Stimulated activated naive CD4-positive, alpha-beta T cell (primary cell): ENCODE measurements at regions not wholly inside any gene's neighbourhood (a gene's known extent, or its start where the extent isn't known, plus 50 kb on each side); places are given as distances from the start of the nearest gene placed in this dataset.

Experiments
- DNase-seq, 6 experiments: peaks; one replicate each; lab custom pipeline; 2025; lab: John Stamatoyannopoulos, UW

DNA sequence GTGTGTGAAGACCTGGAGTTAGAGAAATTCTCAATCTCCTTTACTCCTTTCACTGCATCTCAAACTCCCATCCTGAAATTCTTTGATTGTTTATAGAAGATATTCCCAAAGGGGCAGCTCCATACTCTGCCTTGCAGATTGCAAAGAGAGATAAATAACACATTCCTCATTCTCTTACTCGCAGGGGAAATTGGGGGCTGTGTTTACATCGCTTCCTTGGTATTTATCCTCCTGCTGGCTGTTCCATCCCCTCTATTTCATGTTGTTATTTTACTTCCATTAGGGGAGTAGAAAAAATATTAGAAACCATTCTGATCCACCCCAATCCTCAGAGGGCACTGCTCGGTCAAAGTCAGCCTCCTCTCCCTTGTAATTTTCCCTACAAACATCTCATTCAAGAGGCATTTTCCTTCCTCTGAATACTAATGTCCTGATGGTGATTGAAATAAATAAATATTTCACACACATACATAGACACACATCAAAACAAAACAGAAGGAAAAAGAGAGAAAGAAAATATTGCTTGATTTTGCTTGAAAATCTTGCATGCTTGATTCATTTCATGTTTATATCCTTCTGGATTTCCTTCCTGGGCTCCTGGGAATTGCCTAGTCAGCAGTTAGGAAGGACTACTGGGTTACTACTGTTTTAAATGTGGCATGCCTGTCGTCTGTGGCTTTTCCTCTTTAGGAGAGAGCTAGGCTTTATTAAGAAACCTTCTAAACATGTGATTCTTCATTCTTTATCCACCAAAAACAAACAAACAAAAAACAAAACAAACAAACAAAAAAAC, 420.1 kb upstream of the PAPPA start:
- DNase-seq = no peak

DNA sequence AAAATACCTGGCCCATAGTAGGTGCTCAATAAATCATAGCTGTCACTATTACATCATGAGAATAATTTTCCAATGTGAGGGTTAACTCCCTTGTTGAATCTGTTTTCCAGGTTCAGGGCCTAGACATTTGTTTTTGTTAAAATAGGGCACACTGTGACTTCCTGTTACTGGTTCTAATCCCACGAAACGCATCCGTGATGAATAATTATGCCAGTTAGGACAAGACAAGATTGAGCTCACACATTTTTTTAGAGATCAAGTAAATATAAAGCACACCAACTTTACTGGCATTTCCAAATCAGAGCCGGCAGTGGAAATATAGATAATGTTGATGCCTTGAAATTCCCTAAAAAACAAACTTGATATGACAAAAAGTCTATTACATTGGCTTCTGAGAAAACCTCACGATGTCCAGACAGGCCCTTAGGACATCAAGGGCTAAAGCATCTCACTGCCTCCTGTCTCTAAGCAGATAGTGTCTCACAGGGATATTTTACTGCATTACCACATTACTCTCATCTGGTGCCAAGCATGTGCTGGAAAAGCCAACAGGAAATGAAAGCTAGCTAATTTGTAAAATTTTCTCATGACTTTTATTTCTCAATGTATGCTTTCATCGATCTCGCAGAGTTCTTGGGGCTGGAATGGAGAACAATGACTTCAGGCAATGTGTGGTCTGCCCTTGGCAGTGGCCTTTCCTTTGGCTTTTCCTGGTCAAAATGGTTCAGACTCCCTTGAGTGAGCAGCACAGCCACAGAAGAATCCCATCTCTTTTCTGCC, 414.3 kb upstream of the PAPPA start:
- DNase-seq = no peak

DNA sequence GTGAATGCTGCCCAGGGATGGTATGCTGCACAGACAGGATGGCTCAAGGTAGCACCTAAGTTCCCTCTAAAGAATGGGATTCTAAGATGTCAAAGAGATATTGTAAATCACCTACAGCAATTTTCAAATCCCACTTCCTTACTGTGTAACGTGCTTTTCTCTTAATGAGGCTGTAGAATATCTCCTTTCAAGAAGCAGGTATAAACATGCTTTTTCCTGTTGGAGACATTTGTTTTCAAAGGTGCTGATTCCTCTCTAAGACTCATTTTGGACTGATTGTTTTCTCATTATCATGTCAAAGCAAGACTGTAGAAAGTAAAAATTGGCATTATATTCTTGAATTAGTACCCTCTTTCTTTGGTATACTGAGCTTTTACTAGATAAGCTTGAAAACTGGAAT, 412.6 kb upstream of the PAPPA start:
- no peak for DNase-seq

DNA sequence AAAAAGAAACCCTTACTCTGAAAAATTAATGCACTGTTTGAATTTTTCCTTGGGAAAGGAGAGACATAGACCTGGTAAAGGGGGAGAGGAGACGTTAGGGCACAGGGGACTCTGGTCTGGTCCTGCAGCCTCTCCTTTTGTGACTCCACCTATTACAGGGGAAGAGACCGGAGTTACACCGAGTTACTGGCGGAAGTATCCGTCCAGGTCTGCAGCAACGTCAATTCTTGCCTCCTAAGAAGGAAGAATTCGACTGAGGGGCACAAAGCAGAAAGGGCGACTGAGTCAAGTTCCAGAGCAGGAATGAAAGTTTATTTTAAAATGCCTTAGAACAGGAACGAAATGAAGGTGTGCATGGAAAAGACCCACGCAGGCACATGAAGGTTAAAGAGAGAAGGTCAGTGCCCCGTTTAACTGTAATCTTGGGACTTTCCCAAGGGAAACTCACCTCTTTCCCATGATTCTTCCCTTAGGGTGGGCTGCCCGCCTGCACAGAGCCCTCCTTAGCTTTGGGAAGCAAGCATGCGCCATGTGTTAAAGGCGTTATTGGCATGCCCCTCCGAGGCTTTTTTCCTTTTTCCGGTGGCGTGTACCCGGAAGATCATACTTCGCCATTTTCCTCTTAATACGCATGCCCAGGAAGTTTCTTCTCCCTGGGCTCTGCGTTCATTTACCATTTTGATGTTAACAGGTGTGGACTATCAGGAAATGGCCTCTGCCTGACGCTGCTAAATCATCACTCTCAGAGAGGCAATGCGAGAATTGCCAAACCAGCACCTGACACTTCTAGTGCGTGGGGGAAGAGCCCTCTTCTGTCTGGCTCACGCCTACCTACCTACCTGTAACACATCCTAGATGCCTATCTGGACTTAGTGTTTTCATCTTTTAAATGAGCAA, 409.6 kb upstream of the PAPPA start:
- no peak for DNase-seq

DNA sequence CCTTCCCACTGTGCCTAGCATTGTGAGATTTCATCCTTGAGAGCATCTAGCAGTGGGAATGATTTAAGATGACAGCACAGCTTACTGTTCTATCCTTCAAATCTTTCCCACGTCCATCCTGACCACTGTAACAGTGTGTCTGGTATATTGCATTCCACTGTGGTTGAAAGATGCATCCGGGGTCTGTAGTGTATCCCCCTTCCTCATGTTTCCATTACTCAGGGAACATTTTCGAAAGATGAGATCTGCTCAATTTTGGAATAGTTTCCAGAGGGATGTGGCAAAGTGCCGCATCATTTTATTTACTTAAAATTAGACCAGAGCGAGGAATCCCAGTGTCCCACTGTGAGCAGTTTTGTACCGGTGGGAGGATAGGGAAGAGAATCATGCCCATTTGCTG, 407.1 kb upstream of the PAPPA start:
- no peak for DNase-seq

DNA sequence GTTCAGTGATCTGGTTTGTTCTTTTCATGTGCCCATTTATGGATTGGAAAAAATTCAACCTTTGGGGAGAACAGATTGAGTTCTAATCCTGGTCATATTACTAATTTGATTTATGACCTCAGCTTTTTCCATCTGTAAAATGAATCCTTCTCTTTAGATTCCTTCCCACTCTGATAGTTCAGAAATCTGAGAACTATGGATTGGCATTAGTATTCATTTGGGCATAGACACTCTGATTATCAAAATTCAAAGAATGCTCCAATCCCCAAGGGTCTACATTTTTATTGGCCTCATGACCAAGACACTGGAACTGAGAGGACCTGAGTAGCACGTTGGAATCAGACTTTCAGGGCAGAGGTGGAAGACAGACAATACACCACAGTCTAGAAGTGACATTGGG, 405.9 kb upstream of the PAPPA start:
- DNase-seq = no peak

DNA sequence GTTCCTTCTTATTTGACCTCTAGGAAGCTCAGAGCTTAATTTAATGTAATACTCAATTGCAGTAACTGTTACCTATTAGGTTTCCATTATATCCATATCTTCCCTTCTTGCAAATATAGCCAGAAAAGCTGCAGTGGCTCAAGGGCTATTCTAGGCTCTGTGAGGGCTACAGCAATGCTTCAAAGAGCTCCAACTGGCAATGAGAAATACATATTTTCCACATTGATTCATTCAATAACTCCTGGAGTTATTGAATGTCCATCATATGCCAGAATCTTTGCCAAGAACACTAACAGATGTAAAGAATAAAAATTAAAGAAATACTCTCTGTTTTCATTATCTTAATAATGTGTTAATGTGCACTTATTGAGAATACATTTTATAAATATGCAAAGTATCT, 396.9 kb upstream of the PAPPA start:
- no peak for DNase-seq

DNA sequence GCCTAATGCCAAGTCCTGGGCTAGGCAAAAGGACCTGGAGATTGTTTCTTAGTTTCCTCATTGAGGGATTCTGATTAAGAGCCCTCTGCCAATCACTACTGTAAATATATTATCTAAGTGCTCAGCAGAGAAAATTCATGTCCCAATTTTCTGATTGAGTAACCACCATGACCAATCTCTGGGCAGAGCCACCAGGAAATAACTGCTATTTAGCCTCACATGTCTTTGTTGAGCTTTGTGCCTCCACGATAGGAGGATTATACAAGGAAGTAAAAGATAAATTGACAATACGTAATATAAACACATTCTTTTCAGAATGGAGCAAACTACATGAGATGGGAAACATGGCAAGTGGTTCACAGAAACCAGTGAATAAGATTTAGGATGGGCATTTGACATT, 396.1 kb upstream of the PAPPA start:
- no peak for DNase-seq

DNA sequence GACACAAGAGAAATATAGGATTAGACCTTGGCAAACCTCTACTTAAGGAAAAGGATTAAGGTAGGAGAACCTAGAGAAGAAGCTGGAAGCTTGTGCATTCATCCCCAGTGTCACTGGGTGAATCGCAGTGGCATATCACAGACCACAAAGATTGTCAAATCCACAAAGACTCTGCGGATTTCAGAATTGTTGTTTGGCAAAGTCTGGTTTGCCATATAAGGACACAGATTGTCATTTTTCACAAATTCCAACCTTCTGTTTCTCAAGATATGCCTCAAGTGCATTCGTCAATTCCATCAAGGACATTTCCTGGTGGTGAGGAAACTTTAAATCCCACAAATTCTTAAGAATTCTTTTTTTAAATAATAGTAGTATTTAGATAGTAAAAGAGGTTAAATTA, 395.1 kb upstream of the PAPPA start:
- no peak for DNase-seq

DNA sequence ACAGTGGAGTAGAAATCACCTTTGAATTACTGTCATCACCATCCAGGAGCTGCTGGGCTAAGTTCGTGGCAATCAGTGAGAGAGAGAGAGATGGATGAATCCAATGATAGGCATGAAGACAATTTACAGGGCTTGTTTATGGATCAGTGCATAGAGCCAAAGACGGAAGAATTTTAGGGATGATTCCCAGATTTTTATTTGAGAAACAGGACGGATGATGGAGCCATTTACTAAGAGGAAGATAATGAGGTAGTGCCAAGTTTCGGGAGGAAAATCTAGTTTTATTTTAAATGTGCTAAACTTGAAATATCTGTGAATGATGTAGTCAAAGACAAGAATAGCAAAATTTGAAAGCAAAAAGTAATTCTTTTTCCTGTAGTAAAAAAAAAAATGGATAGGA, 394.2 kb upstream of the PAPPA start:
- DNase-seq = no peak

DNA sequence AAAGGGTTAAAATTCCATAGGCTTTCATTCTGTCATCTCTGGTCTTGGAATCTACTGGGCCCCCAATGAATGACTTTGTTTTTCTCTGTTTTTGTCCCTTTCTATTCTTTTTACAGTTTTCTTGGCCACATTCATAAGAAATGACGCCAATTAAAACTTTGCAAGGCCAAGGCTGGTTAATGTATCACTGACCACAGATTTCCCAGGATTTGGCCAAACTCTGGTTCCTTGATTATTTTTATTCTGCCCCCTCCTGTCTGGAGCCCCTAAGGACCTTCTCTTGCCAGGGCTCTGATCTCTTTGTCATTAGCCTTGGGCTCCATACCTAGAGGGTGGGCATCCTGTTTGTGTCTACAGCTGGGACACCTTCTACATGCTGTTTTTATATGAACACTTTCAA, 388.9 kb upstream of the PAPPA start:
- DNase-seq = no peak

DNA sequence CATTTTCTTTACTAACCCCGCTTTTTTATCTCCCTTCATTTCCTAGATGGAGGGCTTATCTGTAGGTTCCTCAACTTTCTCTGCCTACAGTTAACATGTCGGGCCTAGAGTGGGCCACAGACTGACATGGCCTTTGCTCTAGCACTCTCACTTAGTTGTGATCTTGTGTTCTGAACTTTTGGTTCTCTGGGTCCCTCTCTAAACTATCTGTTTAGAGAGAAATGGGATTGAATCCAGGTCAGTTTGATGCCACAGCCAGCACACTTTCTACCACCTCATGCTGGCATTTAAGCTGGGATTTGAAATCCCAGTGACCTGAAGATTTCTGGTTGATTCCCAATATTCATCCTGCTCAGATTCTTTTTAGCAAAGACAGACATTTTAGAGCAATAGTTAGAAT, 388.5 kb upstream of the PAPPA start:
- no peak for DNase-seq

DNA sequence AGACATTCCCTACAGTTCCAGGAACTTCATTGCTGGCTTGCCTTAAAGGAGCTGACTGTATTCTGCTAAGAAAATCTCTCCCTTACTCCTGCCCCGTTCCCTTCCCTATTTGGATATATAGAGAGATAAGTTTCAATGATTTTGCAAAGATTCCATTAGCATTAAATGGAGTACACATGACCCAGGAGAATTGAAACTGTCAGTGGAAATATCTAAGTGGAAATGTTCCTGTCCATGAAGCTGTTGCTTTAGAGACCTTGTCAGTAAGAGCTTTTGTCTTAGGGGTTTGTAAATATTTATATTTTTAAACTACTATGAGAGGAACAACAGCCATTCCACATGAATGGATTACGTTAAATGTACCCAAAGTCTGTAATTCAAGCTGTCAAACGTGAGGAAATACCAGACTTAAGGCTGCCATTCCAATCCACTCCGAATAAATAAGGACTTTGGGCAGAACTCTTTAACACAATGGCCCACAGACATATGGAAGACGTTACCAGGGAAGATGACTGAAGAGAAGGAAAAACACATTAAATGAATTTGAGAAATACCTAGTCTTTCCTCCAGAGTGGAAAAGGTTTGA, 387.1 kb upstream of the PAPPA start:
- DNase-seq = no peak

DNA sequence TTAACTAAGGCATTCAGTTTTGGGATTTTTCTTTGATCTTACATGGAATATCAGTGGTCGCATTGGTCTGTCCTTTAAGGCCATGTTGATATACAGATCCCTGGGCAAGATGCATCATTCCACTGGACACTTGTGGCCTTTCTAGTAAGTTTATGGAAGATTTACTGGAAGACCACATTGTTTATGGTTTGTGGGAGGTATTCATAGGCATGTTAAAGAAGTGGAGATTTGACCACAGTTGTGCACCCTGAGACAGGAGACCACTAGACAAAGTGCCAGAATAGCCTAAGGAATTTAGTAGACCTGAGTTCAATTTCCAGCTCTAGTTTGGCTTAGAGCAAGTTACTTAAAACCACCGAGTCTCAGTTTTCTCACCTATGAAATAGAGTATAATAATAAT, 383.1 kb upstream of the PAPPA start:
- no peak for DNase-seq

DNA sequence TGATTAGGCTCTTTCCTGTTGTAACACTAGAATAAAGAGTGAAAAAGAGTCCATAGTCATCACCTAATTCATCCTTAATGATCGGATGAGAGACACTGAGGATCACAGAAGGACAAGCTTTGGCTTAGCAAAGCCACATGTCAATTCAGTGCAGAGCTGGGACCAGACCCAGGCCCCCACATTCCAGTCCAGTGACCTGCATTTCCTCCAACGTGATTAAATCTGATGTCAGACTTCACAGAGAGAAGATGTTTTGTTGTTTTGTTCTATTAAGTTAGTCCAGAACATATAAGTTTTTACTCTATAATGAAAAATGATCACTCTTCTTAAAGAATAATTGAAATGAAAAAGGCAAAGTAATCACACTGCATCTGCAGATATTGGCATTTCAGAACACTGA, 377.9 kb upstream of the PAPPA start:
- no peak for DNase-seq

DNA sequence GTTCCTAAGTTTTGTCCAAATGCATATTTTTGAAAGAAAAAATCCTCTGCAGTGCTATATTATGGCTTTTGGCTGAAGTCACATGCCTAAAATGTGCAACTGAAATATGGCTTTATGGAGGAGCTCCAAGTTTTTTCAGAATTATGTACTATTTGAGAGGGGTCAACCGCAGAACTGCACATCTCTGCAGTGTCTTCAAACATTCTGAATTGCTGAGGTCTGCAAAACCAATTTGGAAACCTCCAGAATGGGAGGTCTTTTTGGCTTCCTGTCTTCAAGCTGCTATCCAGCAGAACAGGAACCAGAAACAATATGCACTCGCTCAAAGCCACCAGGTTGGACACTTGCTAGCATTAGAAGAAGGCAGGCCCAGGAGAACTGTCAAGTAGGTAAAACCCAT, 376.0 kb upstream of the PAPPA start:
- no peak for DNase-seq

DNA sequence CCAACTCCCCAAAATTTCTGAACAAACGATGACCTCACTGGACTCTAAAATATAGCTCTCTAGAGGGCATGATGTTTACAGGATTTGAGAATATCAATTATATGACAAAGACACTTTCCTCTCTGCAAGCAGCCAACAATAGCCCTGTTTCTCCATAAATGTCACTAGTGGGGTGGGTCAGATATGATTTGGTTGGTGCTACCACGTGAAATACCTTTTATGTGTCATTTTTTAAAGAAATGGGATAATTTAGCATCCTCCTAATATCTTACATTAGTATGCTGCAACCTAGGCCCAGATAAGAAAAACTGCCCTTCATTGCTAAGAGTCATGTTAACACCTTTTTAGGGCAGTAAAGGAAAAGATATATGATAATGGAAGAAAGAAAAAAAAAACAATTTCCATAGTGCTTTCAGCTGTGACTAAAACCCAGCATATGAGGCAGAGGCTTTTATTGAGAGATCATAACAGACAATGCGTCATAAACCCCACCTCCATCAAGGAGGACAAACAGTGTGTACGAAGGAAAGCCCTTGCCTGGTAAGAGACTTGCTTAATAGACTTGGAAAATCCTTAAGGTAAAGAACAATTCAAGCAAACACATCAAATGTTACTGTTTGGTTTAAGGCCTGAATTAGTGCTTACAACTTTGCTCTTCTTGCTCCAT, 372.4 kb upstream of the PAPPA start:
- DNase-seq = no peak

DNA sequence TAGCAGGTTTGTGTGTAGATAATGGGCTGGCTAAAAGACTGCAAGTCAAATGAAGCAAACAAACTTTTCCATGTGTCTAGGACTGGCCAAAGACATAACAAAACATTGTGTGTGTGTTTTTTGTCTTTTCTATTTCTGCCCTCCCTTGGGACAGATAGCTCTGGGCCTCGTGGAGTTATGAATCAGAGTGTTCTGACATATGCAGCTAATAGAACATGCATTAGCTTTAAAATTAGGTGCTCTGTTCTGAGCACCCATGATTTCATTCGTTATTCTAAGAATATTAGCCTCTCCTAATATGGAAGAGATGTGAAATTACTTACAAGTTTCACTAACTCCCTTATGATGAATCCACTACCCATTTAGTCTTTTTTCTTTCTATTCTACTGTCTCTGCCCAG, 367.3 kb upstream of the PAPPA start:
- no peak for DNase-seq

DNA sequence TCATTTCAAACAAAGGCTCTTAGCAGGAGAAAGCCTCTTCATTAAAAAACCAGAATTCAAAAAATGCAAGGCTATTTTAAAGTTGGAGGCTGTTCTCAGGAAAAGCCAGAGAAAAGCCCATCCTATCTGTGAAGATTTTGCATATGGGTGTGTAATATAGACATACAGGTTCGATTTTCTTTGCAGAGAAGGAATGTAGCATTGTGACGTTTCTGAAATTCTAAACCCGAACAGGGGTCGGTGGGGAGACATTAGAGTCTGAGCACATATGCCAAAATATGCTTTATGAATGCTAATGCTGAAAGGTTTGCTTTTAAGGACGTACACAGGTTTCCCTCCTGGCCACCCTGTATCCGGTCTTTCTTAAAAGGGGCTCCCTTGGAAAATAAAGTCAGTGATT, 363.1 kb upstream of the PAPPA start:
- no peak for DNase-seq

DNA sequence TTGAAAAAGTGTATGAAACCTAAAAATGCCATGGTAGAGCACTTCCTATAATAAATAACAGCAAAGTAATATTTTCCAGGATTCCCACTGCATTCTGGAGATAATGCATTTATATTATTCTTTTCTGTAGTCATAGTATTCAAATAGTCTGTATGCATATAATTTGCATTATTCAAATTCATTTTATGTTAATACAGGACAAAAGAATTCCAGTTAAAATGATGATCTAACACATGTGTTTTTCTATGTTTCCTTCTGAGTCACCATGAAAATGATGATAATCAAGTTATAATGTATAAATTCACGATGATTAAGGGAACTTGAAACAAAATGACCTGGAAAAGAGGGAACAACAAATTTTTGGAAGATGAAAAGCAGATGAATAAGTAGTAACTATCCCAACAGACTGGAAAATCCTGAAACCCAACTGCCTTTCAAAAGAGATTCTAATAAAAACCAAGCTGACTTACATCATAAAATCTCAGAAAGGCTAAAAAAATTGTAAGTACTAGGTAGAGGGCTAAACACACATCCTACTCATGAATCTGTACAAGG, 358.6 kb upstream of the PAPPA start:
- DNase-seq = no peak

DNA sequence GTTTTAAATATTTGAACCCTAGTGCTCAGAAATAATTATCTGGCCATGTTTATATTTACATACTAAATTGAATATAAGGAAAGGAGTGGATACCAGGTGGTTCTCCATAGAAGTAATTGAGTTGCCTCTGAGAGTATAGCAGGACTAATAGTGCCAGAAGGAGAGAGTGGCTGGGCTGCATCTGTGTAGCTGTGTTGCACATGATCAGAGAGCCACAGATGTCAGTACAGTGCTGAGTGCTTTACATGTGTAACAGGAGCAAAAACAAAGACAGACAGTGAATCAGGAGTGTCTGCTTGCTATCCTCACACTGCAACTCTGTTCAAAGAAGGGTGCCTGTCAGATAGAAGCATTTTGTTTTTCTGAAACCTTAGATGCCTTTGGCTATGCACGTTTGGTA, 353.9 kb upstream of the PAPPA start:
- no peak for DNase-seq
